WTC11 (cell line): ENCODE measurements at regions not wholly inside any gene's neighbourhood (a gene's known extent, or its start where the extent isn't known, plus 50 kb on each side); places are given as distances from the start of the nearest gene placed in this dataset.

ENCODE experiments used
- ATAC-seq: fragments of 200-7000 bp; cut with Tn5 transposase; 2 replicates; pipeline ENCODE4 v1.10.0; 2021; ENCODE audit warnings: mild to moderate bottlenecking, moderate library complexity
- CTCF ChIA-PET: fragments of 300-600 bp; sonication (Branson Sonifier 250); formaldehyde crosslinking; loops from one replicate; lab custom pipeline; 2021; ENCODE audit warnings: antibody characterized with exemption; lab: Charles Lee
- POLR2A ChIA-PET: fragments of 350-600 bp; sonication (Branson Sonifier 250); formaldehyde crosslinking; loops from one replicate; lab custom pipeline; 2021; ENCODE audit warnings: antibody characterized with exemption; lab: Charles Lee
- DNase-seq: peaks from one replicate; pipeline ENCODE4 v3.0.0; 2021; ENCODE audit warnings: low spot score
- H3K27ac Mint-ChIP-seq: 2 replicates; pipeline ENCODE4 v1.8.0; 2021; ENCODE audit warnings: mixed read lengths
- H3K27me3 Mint-ChIP-seq: 2 replicates; pipeline ENCODE4 v1.8.0; 2021; ENCODE audit warnings: low read depth, mild to moderate bottlenecking, moderate library complexity, mixed read lengths
- H3K36me3 Mint-ChIP-seq: 2 replicates; pipeline ENCODE4 v1.8.0; 2021; ENCODE audit warnings: mixed read lengths
- H3K4me1 Mint-ChIP-seq: 2 replicates; pipeline ENCODE4 v1.8.0; 2022; ENCODE audit warnings: mixed read lengths
- H3K4me3 Mint-ChIP-seq: 2 replicates; pipeline ENCODE4 v1.8.0; 2021; ENCODE audit warnings: mild to moderate bottlenecking, moderate library complexity, mixed read lengths
- H3K9me3 Mint-ChIP-seq: 2 replicates; pipeline ENCODE4 v1.8.0; 2021; ENCODE audit warnings: mixed read lengths
- AFF4 ChIP-seq: sonication (generic); formaldehyde crosslinking; IDR thresholded peaks from 2 replicates; pipeline ENCODE4 v1.8.1; 2023; ENCODE audit warnings: mild to moderate bottlenecking, missing genetic modification reagents, borderline replicate concordance
- ATF3 ChIP-seq: sonication (generic); formaldehyde crosslinking; conservative IDR thresholded peaks from 2 replicates; pipeline ENCODE4 v1.8.1; 2022; ENCODE audit warnings: mild to moderate bottlenecking, missing genetic modification reagents
- ATF6 ChIP-seq: sonication (generic); formaldehyde crosslinking; IDR thresholded peaks from 2 replicates; pipeline ENCODE4 v1.8.1; 2023; ENCODE audit warnings: mild to moderate bottlenecking, missing genetic modification reagents
- ELF4 ChIP-seq: sonication (generic); formaldehyde crosslinking; IDR thresholded peaks from 2 replicates; pipeline ENCODE4 v1.8.1; 2022; ENCODE audit warnings: low read depth, mild to moderate bottlenecking, moderate library complexity, missing genetic modification reagents
- ESRRA ChIP-seq: sonication (generic); formaldehyde crosslinking; IDR thresholded peaks from 2 replicates; pipeline ENCODE4 v1.8.1; 2022; ENCODE audit warnings: mild to moderate bottlenecking, missing genetic modification reagents, borderline replicate concordance
- FOXJ3 ChIP-seq: sonication (generic); formaldehyde crosslinking; IDR thresholded peaks from 2 replicates; pipeline ENCODE4 v1.9.0; 2021; ENCODE audit warnings: missing genetic modification reagents, mild to moderate bottlenecking, borderline replicate concordance
- GABPB1 ChIP-seq: sonication (generic); formaldehyde crosslinking; IDR thresholded peaks from 2 replicates; pipeline ENCODE4 v1.8.1; 2023; ENCODE audit warnings: mild to moderate bottlenecking, missing genetic modification reagents
- JAZF1 ChIP-seq: fragments of 250-450 bp; sonication (Bioruptor Pico); IDR thresholded peaks from 2 replicates; pipeline ENCODE4 v1.9.0; 2021; ENCODE audit warnings: moderate library complexity, mild to moderate bottlenecking, inconsistent platforms
- NR1H2 ChIP-seq: sonication (generic); formaldehyde crosslinking; IDR thresholded peaks from 2 replicates; pipeline ENCODE4 v1.9.0; 2021; ENCODE audit warnings: mild to moderate bottlenecking, moderate library complexity, missing genetic modification reagents
- NR3C1 ChIP-seq: sonication (generic); formaldehyde crosslinking; conservative IDR thresholded peaks from 2 replicates; pipeline ENCODE4 v1.8.1; 2023; ENCODE audit warnings: low read depth, mild to moderate bottlenecking, missing genetic modification reagents
- PRDM15 ChIP-seq: sonication (generic); formaldehyde crosslinking; IDR thresholded peaks from 2 replicates; pipeline ENCODE4 v1.8.0; 2022; ENCODE audit warnings: missing genetic modification reagents
- PREB ChIP-seq: sonication (generic); formaldehyde crosslinking; IDR thresholded peaks from 2 replicates; pipeline ENCODE4 v1.8.1; 2022; ENCODE audit warnings: mild to moderate bottlenecking, missing genetic modification reagents, moderate library complexity, borderline replicate concordance
- RELA ChIP-seq: sonication (generic); formaldehyde crosslinking; IDR thresholded peaks from 2 replicates; pipeline ENCODE4 v1.8.1; 2022; ENCODE audit warnings: missing genetic modification reagents, mild to moderate bottlenecking, borderline replicate concordance
- ZNF138 ChIP-seq: sonication (generic); formaldehyde crosslinking; conservative IDR thresholded peaks from 2 replicates; pipeline ENCODE4 v1.8.1; 2022; ENCODE audit warnings: mild to moderate bottlenecking, moderate library complexity, missing genetic modification reagents
- ZNF232 ChIP-seq: sonication (generic); formaldehyde crosslinking; IDR thresholded peaks from 2 replicates; pipeline ENCODE4 v1.8.0; 2022; ENCODE audit warnings: mild to moderate bottlenecking, missing genetic modification reagents
- ZNF263 ChIP-seq: sonication (generic); formaldehyde crosslinking; IDR thresholded peaks from 2 replicates; pipeline ENCODE4 v1.8.1; 2022; ENCODE audit warnings: low read depth, mild to moderate bottlenecking, moderate library complexity, missing genetic modification reagents

GRCh38 chr2:9124231-9124741 is 82.3 kb upstream of the ASAP2 start (continued):
- no peak for TF ChIP-seq PREB

GRCh38 chr2:9123069-9123468 is 83.5 kb upstream of the ASAP2 start:
- no peak for DNase-seq
- no peak for ATAC-seq
- TF ChIP-seq GABPB1 (CRISPR knock-in tag) (no peak), JAZF1 (CRISPR knock-in tag) (no peak), RELA (no peak), NR1H2 (CRISPR knock-in tag) (no peak), ATF3 (CRISPR knock-in tag) (no peak), FOXJ3 (CRISPR knock-in tag) (no peak), ATF6 (no peak), ELF4 (CRISPR knock-in tag) (no peak), PRDM15 (CRISPR knock-in tag) (no peak), AFF4 (CRISPR knock-in tag) (no peak), NR3C1 (CRISPR knock-in tag) (no peak), ZNF263 (CRISPR knock-in tag) (no peak), ZNF138 (CRISPR knock-in tag) (no peak), ESRRA (CRISPR knock-in tag) (no peak), ZNF232 (no peak)
- TF ChIP-seq, all 79 proteins: peak for 0

More at GRCh38 chr2:9123069-9123468, 83.5 kb upstream of the ASAP2 start:
- Mint-ChIP-seq H3K9me3 (peaks cover 9% of the 10 kb centered on the region), H3K36me3 (peaks cover 5% of the 10 kb centered on the region), H3K27ac (no peak overlapping the region), H3K4me3 (no peak overlapping the region), H3K27me3 (no peaks in the 10 kb centered on the region; the same call in 1 of the 2 replicates), H3K4me1 (no peaks in the 10 kb centered on the region)
- POLR2A ChIA-PET, result no interaction called here
- CTCF ChIA-PET, result no interaction called here
